ENCODE measurements at regions not wholly inside any gene's neighbourhood (a gene's known extent, or its start where the extent isn't known, plus 50 kb on each side); places are given as distances from the start of the nearest gene placed in this dataset.

- TF ChIP-seq RARB (CRISPR knock-in tag; IDR thresholded peaks at IDR 0.05) = no peak
- TF ChIP-seq ZNF8 (CRISPR knock-in tag; IDR thresholded peaks at IDR 0.05) = no peak
- TF ChIP-seq BACH2 (CRISPR knock-in tag; IDR thresholded peaks at IDR 0.05; ENCODE audit: borderline replicate concordance) = no peak
- TF ChIP-seq OSR1 (CRISPR knock-in tag; IDR thresholded peaks at IDR 0.05) = no peak
- TF ChIP-seq TSHZ2 (CRISPR knock-in tag; IDR thresholded peaks at IDR 0.05) = no peak
- TF ChIP-seq CSRNP3 (CRISPR knock-in tag; IDR thresholded peaks at IDR 0.05) = no peak
- TF ChIP-seq PATZ1 (CRISPR knock-in tag; IDR thresholded peaks at IDR 0.05; ENCODE audit: borderline replicate concordance) = no peak
- TF ChIP-seq CSDC2 (CRISPR knock-in tag; IDR thresholded peaks at IDR 0.05) = no peak
Measured at GRCh38 chr15:25239471-25240345, 199.1 kb downstream of the UBE3A start.
